ENCODE measurements at regions not wholly inside any gene's neighbourhood (a gene's known extent, or its start where the extent isn't known, plus 50 kb on each side); places are given as distances from the start of the nearest gene placed in this dataset.

DNA sequence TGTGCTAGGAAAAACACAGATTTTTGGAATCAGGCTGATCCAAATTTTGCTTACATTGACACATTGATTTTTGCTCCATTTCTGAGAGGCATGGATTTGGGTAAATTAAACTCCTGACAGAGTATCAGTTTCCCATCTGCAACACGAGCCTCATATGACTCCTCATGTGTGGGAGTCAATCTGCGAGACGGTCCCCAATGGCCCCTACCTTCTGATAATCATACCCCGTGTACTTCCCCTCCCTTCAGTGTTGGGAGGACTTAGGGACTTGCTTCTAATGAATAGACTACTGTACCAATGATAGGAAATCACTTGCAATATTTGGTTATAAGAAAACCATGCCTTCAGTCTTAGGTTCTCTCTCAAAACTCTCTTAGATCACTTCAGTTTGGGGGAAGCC is 302.7 kb downstream of the ETS1 start:
- in situ Hi-C loops (cut with MboI; ENCODE audit: low pct_unique_long_range_greater_than_20kb, low sequenced_read_pairs): loop anchor here (25.0 kb wide), 1 partner anchor 553 kb away; no protein-coding TSS in a partner anchor
- DNase-seq: no peak

DNA sequence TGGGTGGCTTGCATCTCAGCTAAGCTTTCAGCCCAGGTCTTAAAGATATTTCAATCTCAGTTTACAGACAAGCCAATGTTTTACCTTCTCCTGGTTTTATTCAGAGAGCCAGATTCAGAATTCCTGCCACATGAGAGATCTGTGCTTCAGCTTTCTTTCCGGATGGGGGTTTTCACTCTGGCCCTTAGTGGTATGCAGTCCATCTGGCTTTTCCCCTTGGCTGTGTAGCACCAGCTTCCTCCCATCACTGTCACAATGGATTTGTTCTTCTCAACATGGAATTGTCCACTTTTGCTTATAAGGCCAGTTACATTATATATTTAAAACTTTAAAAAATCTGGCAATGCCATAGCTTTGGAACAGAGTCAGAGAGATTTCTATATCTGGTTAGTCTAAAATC is 303.9 kb downstream of the ETS1 start:
- in situ Hi-C loops (cut with MboI; ENCODE audit: low pct_unique_long_range_greater_than_20kb, low sequenced_read_pairs): loop anchor here (25.0 kb wide), 1 partner anchor 554 kb away; no protein-coding TSS in a partner anchor
- DNase-seq: no peak

DNA sequence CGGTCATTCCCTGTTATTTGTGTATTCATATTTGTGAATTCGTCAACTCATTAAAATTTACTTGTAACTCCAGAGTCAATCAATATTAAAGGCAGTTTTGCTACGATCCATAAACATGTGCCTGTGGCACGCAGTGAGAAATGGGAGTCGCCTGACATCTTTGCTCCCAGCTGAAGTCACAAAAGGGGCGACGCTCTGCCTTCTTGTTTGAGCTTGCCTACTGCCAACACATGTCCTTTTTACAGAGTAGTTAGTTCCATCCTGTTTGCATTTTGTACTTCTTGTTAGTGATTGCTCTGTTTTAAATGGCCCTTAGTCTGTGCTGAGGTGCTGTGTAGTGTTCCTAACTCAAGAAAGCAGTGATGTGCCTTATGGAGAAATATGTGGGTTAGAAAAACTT is 305.3 kb downstream of the ETS1 start:
- in situ Hi-C loops (cut with MboI; ENCODE audit: low pct_unique_long_range_greater_than_20kb, low sequenced_read_pairs): loop anchor here (25.0 kb wide), 1 partner anchor 555 kb away; no protein-coding TSS in a partner anchor
- DNase-seq: no peak

DNA sequence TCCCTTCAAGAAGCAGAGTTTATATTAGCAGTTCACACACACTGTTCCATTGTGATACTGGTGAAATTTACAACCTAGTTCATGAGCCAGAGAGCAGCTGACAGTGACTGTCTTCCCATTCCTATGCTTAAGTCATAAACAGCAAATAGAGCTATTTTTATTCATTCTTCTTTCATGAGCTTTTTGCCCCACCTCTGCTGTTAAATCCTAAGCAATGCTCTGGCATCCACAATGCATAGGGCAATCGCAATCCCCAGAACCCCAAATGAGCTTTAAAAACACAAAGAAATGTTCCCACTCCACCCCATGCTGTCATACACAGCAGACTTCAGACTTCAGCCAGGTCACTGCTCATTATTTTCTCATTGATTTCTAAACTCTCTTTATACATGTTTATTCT is 307.5 kb downstream of the ETS1 start:
- no peak for DNase-seq
- in situ Hi-C loops (cut with MboI; ENCODE audit: low pct_unique_long_range_greater_than_20kb, low sequenced_read_pairs): loop anchor here (25.0 kb wide), 1 partner anchor 557 kb away; no protein-coding TSS in a partner anchor

DNA sequence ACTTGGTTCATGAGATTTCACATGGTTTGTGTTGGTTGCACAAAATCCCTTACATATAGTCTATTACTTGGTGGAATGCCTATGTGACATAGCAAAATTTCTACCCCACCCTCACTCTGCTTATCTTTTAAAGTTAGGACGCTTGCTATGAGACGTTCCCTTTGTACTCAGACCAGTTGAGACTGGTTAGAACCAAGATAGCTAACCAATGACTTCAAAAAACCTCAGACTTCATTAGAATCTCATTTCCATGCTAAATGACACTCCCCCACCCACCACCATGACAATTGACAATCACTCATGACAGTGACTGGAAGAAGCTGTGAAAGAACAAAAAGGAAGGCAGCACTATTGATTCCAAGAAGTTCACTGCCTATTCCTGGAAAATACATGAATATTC is 313.6 kb downstream of the ETS1 start:
- in situ Hi-C loops (cut with MboI; ENCODE audit: low pct_unique_long_range_greater_than_20kb, low sequenced_read_pairs): no loop called here
- no peak for DNase-seq

DNA sequence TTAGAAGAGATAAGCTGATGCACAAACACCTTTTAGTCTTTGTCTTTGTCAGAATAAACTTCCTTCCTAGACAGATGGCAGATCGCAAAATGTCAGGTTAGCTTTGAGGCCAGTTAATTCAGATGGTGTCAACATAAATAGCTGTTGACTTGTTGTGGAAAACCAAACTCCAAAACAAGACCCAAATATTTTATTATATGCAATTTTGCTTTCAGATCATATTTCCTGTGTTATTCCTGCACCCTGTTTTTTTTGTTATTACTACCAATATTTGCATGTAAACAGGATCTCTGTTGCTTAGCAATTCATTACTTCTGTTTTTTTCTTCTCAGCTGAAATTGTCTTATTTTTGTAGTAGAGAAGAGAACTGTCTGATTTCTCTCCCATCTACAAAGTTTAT is 316.0 kb downstream of the ETS1 start:
- in situ Hi-C loops (cut with MboI; ENCODE audit: low pct_unique_long_range_greater_than_20kb, low sequenced_read_pairs): no loop called here

DNA sequence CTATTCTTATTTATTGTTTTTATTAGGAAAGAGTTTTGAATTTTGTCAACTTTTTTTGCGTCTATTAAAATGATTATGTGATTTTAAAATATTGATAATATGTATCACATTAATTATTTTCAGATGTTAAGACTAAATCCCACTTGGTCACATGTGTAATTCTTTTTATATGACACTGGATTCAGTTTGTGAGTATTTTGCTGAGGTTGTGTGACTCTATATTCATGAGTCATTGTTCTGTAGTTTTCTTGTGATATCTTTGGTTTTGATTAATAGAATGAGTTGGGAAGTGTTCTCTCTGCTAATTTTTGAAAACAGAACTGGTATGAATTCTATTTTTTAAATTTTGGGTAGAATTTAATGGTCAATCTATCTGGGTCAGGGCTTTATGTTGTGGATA is 317.9 kb downstream of the ETS1 start:
- DNase-seq: no peak
- in situ Hi-C loops (cut with MboI; ENCODE audit: low pct_unique_long_range_greater_than_20kb, low sequenced_read_pairs): no loop called here

More for the DNA sequence above, 316.0 kb downstream of the ETS1 start:
- no peak for DNase-seq

DNA sequence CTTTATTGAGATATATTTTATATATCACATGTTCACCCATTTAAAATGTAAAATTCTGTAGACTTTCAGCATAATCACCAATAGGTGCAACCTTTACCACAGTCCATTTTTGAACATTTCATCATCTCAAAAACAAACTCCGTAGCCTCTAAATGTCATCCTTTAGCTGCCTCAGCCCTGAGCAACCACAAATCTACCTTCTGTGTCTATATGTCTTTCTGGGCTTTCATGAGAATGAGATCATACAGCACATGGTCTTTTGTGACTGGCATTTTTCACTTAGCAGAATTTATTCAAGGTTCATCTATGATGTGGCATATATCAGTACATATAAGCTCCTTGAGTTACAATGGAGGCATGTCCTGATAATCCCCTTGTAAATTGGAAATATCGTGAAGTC is 320.5 kb downstream of the ETS1 start:
- DNase-seq: no peak

DNA sequence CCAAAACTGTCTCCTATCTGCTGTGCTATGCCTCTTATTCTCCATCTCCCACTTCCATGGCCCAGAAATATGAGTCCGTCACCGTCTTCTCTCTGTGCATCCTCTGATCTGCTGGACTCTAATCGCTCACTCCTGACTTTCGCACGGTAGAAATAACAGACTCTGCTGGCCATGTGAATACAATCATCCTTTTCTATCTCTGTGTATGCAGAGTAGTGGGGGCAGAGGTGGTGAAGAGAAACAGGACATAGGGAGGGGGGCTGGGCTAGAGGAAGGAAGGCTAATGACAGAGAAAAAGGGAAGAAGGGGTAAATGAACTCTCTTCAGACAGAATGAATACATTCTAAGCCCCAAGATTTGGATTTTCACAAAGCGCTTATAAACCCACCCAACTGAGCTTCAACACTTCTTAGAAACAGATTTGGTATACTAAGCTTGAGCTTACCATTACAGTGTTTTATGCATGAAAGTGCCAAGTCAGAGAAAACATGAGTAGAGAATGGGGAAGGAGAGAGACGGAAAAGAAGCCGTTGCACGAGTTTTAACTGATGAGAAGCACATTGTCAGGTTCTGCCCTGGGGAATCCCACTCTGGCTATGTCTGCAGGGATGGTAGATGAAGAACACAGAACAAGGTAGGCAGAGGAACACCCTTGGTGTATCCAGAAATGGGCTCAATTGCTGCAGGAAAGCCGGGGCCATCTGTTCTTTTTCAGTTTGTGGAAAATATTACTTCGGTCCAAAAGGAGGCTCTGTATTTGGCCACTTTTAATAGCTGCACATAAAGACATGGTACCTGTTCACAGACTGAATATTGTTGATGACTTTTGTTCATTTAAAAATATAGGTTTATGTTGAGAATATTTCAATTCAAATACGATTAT is 324.7 kb downstream of the ETS1 start:
- in situ Hi-C loops (cut with MboI; ENCODE audit: low pct_unique_long_range_greater_than_20kb, low sequenced_read_pairs): no loop called here

More for the DNA sequence above, 320.5 kb downstream of the ETS1 start:
- in situ Hi-C loops (cut with MboI; ENCODE audit: low pct_unique_long_range_greater_than_20kb, low sequenced_read_pairs): no loop called here

DNA sequence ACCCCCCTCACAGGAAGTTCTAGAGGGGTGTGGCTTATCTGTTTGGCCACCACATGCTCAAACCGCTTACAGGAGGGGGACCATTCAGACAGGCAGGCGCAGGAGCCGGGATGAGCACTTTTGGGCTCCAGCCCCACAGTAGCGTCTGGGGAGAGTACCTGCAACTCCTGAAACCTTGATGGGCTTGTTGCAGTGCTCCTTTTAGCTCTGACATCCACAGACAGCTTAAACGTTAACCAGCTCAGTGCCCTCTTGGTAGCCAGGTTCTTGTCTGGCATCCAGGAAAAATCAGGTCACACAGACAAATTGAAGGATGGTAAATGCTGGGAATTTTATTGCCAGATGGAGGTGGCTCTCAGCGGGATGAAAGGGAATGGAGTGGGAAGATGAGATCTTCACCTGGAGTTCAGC is 326.3 kb downstream of the ETS1 start:
- in situ Hi-C loops (cut with MboI; ENCODE audit: low pct_unique_long_range_greater_than_20kb, low sequenced_read_pairs): no loop called here
- DNase-seq: no peak

More for the DNA sequence above, 324.7 kb downstream of the ETS1 start:
- no peak for DNase-seq

DNA sequence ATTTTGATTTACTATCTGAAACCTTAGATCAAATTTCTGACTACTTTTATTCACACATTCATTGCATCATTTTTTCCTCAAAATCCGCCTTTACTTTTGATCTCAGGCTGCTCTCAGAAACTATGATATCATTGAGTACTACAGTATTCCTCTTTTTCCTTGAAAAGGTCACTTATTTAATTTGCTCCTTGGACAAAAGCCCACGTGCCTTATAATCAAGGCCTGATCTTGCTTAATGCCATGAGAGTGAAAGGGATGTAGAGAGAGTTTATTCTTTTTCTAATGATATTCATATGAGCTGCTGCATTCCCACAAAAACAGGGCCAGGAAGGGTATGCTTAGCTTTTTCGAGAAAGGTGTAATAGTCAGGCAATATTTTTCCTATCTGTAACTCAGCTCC is 327.0 kb downstream of the ETS1 start:
- no peak for DNase-seq
- in situ Hi-C loops (cut with MboI; ENCODE audit: low pct_unique_long_range_greater_than_20kb, low sequenced_read_pairs): no loop called here

DNA sequence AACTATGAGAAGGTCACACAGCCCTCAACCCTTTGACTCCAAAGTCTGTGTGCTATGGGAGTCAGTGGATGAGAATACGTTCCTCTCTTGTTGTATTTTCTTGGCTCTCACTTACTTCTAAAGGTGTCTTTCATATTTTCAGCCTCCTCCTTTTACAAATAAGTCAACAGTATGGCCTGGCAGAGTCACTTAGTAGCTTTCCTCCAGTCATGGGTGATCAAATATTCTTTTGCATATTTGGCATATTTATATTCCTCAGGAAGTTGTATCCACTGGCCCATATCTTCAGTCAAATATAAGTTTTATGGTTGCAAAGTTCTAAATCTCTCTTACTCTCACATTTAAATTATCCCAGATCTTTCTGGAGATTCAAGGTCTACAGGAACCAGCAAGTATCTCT is 327.5 kb downstream of the ETS1 start:
- in situ Hi-C loops (cut with MboI; ENCODE audit: low pct_unique_long_range_greater_than_20kb, low sequenced_read_pairs): no loop called here
- DNase-seq: no peak

DNA sequence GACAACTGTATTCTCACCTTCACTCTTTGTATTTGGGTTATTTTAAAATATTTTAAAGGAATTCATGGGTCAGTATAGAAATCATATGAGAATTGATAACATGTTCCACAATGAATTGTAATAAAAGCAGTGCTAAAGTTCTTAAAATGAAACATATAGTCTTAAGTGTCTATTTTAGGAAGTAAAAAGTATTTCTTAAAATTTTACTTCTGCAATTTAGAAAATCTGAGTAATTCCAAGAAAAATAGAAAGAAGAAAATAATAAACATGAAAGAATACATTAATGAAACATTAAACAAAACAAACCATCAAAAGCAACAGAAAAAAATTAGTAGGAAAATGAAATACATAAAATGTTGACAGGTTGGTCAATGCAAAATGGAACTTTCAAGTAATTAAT is 332.4 kb downstream of the ETS1 start:
- in situ Hi-C loops (cut with MboI; ENCODE audit: low pct_unique_long_range_greater_than_20kb, low sequenced_read_pairs): no loop called here
- DNase-seq: no peak

DNA sequence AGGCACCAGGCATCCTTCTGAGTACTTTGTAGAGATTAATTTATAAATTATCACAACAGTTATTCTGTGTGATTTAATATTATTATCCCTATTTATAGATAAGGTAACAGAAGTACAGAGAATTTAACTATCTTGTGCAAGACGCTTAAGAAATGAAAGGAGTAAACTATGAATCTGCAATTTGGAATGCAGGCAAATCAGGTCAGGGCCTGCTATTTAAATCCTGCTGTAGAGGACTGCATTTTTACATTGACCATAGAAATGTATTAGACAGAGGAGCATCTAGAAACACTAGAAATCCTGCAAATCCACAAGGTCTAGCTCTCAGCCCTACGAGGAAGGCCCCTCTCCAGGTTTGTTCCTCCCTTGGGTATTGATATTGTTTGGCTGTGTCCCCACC is 336.2 kb downstream of the ETS1 start:
- in situ Hi-C loops (cut with MboI; ENCODE audit: low pct_unique_long_range_greater_than_20kb, low sequenced_read_pairs): no loop called here
- no peak for DNase-seq

DNA sequence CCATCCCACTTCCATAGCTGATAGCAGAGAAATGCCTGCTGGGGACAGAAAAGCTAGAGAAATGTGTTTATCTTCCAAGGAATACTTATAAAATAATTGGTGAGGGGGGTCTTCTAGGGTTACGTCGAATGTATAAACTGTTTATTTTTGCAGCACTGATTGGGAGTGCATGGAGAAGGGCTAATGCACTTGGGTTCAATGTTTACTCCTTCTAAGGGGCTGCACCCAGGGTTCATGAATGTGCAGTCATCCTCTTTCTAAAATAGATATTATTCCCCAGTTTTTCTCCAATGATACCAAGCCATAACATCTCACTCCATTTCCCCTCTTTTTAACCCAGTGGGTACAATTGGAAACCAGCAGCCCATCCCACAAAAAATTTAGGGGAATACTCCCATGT is 336.9 kb downstream of the ETS1 start:
- in situ Hi-C loops (cut with MboI; ENCODE audit: low pct_unique_long_range_greater_than_20kb, low sequenced_read_pairs): no loop called here
- no peak for DNase-seq

DNA sequence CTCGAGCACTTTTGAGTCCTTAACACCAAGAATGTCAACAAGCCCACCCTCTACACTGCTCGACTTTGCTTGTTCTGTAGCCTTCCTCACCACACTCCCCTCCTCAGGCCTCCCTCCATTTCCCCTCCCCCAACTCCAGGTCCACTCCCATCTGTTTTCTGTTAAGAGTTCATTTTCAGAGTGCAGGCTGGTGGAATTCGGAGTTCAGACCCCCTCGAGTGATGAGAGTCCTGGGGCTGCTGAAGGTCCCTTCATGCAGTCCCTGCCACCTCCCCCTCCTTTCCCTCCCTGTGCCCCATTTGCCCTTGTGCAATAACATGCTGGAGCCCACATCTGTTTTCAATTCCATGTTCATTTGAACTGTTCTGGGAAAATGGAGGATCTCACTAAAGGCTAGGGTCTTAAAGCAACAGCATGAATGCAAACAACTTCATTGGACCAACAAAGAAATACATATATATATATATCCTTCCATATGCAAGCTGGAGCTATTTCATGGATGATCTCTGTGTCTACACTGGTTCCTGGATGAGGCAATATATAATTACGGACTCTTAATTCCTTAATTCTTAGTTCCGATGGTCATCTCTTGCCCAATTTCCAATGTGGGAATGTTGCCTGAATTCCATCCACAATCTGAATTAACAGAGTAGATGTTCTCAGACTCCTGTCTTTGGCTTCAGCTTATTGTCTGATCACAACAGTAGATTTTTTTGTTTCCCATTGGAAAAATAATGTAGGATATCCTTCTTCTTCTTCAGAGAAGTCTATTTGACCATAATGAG is 340.4 kb downstream of the ETS1 start:
- no peak for DNase-seq
- in situ Hi-C loops (cut with MboI; ENCODE audit: low pct_unique_long_range_greater_than_20kb, low sequenced_read_pairs): no loop called here

DNA sequence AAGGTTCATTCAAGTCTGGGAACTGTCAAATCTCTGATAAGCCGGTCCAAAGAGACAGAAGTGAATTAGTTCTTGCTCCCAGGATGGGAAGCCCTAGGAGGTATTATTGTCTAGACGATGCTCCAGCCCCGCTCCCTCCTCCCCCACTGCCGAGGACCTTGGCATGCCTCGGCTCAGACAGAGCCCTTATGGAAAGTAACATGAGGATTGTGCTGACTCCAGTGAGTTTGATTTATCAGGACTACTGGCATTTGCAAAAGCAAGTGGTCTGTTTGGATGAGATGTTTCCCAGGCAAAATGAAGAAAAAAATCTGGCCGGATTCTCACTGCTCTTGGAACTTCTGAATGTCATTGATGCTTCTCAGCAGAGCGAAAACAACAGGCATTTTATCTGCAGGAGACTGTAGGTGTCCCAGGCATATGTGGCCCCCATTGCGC is 341.0 kb downstream of the ETS1 start:
- in situ Hi-C loops (cut with MboI; ENCODE audit: low pct_unique_long_range_greater_than_20kb, low sequenced_read_pairs): no loop called here
- DNase-seq: no peak

DNA sequence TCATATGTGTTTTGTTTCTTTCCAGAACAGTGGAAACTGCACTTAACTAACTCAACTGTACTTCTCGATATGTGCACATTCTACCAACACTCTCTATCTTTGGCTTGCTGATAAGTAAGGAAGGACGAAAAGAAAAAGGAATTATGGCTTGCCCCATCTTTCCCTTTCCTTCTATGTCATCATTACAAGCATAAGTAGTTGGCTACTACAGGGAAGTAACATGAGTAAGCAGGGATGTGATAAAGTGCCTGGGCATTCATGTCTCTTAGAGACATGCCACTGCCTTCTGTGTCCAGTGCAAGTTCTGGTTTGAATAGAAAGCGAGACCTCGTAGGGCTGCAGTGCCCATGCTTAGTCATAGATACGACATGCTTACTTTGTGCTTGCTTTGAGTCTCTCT is 342.5 kb downstream of the ETS1 start:
- DNase-seq: no peak
- in situ Hi-C loops (cut with MboI; ENCODE audit: low pct_unique_long_range_greater_than_20kb, low sequenced_read_pairs): no loop called here

DNA sequence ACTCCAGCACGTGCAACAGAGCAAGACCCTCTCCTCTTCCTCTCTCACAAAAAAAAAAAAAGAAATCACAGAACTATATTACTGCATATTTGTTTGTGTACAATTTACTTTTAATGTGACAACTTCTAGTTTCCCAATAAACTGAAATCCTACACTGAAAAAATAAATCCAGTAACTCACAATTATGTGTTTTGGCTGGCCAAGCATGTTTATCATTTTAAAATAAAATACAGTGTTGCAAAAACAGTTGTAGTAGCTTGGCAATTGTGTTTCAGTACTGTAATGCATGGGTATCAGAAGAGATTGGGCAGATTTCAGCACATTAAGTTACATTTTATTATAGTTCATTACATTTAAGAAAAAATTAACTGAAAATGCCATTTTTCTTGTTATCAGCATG is 344.9 kb downstream of the ETS1 start:
- in situ Hi-C loops (cut with MboI; ENCODE audit: low pct_unique_long_range_greater_than_20kb, low sequenced_read_pairs): no loop called here
- DNase-seq: no peak

DNA sequence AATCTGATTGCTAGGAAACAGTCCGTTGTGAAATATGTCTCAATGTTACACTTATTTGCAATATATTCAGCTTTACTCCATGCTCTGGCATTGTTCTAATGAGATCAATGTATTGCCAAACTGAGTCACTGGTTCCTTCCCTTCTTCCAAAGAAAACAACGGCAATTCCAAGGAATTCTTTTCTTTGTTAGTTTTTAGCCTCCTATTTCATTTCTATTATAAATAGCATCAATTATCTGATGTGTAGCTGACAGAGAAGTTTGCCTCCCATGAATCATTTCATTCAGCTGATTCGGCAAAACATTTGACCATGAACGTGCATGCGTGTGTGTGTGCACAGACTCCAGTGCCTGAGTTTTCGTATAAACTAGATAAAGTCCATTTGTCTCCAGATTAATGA is 346.8 kb downstream of the ETS1 start:
- in situ Hi-C loops (cut with MboI; ENCODE audit: low pct_unique_long_range_greater_than_20kb, low sequenced_read_pairs): no loop called here
- no peak for DNase-seq

Data from KBM-7 (cell line).